Epithelial cell of prostate (primary cell): ENCODE measurements at regions not wholly inside any gene's neighbourhood (a gene's known extent, or its start where the extent isn't known, plus 50 kb on each side); places are given as distances from the start of the nearest gene placed in this dataset.
A peak's percentile ranks its signal among the peaks of the same experiment; 100 is the strongest.
"Not testable (repeated sequence)": the region's sequence is repeated elsewhere in the genome, so short reads cannot be mapped to it uniquely, and the experiment has no call there.

ENCODE experiments used
- DNase-seq: peaks from one replicate; pipeline ENCODE4 v3.0.0-alpha.2; 2011; ENCODE audit warnings: low read depth, low spot score
- H3K27ac ChIP-seq: fragments of 450-650 bp; 2 replicates; pipeline ENCODE4 v1.5.1; 2017; ENCODE audit warnings: mild to moderate bottlenecking

DNA sequence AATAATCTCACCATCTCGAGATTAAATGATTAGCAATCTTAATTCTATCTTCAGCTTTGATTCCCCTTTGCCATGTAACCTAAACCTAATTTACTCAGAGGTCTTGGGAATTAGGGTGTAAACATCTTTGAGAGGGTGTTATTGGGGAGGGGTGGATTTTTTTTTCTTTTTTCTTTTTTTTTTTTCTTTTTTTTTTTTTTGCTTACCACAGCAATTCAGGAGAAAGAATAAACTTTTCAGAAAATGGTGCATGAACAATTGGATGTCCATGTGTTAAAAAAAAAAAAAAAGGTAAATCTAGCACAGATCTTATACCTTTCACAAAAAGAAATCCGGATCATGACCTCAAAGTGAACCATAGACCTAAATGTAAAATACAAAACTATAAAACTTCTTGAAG lies 160.8 kb upstream of the FANCL start:
- DNase-seq = no peak
- no peak overlapping the region for H3K27ac ChIP-seq

DNA sequence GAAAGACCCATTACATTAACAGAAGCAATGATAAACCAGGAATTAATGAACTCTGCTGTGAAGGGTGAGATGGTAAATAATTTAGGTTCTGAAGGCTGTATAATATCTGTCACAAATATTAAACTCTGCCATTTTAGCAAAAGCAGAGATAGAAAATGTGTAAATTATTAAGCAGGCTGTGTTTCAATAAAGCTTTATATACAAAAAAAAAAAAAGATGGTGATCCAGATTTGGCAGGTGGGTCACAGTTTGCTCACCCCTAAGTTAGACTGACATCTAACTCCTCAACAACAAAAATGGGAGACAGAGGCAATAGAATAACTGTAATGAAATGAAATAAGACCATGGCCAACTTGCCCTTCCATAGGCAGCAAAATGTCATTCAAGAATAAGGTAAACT lies 157.3 kb upstream of the FANCL start:
- no peak for DNase-seq
- H3K27ac ChIP-seq = no peak overlapping the region

DNA sequence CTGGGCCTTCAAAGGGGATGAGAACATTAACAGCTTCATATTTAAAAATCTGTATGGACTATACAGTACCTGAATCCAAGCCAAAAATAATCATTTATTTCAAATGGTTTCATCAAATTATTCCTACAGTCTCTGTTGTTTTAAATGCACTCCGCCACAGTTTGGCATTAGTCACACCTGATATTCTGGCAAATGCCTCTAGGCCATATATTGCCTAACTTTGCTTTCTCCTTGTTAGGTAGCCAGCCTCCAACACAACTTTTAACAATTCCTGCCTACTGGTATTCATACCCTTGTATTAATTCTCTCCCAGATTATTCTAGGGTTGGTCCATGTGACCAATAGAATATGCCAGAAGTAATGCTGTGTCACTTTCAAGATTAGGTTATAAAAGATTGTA lies 146.6 kb upstream of the FANCL start:
- no peak overlapping the region for H3K27ac ChIP-seq
- DNase-seq = peak; percentile 10

DNA sequence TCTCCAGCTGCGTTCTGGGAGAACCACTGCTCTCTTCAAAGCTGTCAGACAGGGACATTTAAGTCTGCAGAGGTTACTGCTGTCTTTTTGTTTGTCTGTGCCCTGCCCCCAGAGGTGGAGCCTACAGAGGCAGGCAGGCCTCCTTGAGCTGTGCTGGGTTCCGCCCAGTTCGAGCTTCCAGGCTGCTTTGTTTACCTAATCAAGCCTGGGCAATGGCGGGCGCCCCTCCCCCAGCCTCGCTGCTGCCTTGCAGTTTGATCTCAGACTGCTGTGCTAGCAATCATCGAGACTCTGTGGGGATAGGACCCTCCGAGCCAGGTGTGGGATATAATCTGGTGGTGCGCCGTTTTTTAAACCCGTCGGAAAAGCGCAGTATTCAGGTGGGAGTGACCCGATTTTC lies 145.8 kb upstream of the FANCL start:
- not testable (repeated sequence) for DNase-seq, H3K27ac ChIP-seq

DNA sequence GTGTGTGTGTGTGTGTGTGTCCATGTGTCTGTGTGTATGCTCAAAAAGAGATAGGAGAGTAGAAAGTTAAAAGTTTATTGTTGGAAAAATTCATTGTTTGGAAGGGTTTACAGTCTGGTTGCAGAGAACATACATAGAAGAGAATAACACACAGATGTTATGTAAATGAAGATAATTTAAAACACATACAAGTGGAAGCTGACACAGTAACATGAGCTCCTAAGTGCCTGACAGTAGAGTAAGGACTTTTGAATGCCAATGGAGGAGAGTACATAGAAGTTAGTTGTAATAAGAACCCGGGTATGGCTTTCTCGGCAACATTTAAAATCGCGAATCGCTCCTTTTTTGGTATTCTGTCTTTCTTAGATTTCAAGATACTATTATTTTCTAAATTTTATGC lies 137.0 kb upstream of the FANCL start:
- DNase-seq = no peak
- no peak overlapping the region for H3K27ac ChIP-seq

DNA sequence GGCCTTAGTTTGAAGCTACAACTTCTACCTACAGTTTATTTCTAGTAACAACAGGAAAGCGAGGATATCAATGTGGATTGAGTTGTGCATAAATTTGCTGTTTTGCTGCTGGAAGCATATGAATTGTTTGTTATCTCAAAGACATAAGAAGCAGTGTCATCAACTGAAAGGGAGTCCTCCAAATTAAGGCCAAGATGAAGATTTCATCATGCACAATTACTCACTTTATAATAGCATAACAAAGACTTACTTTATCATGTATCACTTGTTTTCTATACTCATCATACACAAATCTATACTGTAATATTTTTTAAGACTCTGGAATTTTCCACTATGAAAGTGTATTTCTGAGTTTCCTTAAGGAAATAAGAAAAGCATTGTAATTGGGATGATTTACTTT lies 136.1 kb upstream of the FANCL start:
- H3K27ac ChIP-seq = no peak overlapping the region
- no peak for DNase-seq

DNA sequence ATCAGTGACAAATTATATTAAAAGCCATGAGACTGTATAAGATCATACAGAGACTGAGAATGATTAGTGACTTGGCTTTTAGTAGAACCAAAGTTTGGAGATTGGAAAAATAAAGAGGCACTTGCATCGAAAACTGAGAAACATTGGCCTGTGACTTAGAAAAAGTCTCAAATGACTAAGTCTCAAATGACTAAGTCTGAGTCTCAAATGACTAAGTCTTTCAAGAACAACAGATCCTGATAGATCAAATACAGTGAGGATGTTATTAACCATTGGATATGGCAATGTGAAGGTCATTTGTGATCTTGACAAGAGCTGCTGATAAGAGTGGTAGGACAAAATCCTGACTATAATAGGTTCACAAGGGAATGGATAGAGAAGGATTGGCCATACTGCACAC lies 135.5 kb upstream of the FANCL start:
- no peak overlapping the region for H3K27ac ChIP-seq
- no peak for DNase-seq

DNA sequence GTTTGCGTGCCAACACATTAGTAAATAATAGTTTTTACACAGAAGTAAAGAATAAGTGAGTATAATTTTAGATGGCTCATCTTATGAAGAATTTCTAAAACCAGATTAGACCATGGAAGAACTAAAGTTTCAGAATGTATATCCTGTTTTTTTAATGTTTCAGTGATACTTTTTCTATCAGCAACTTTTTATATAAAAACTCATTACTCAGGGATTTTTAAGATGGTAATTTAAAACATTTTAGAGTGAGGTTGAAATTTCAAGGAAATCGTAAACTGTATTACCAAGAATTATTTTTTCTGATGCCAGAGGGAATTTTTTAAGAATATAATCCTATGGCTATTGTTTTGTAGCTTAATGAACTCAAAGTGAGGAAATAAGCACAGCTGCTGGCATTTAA lies 128.5 kb upstream of the FANCL start:
- no peak for DNase-seq
- no peak overlapping the region for H3K27ac ChIP-seq

DNA sequence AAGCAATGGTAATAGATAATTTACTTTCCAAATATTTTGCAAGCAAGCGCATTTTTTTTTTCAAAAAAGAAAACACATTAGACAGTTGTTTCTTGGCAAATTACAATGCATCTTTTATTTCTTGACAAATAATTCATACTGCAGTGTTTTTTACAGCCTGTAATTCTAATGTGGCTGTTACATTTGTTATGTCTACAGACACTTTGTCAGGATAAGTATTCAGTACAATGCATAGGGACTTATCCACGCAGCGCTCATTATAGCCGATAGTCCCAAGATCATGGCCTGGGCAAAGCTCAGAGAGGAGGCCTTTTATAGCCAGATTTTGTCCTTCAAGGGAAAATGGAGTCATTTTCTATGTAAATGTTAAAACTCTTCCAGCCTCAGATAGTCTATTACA lies 123.0 kb upstream of the FANCL start:
- H3K27ac ChIP-seq = no peak overlapping the region
- no peak for DNase-seq

DNA sequence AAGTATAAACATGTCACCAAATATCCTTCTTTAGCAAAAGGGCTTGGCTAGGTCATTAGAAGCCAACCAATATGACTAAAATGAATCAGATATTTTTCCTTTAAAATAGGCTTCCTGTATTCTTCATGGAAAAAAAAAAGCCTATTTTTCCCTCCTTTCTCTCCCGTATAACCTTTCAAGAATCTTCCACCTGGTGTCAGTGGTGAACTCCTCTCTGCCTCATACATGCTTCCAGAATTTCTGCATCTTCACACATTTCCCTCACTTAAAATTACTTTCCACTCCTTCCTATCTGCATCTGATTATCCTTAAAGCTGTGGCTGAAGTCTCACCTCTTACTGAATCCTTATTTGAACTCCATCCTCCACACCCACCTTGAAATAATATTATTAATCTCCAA lies 116.9 kb upstream of the FANCL start:
- H3K27ac ChIP-seq = no peak overlapping the region

DNA sequence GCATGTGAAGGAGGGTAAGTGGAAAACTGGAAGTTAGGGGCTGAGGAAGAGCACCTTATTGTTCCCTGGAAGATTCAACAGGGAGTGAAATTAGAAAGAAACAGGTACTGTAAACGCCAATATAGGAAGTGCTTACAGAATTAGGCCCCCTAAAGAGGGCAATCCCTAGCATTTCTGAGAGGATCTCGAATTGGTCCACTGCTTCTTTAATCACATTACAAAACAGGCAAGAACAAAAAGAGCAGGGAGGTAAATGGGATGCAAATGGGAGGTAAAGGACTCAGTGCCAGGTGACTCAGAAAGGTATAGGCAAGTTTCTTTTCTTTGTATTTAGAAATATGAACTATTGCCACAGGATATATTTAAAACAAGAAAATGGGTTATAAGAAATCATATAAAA lies 116.4 kb upstream of the FANCL start:
- no peak for DNase-seq
- H3K27ac ChIP-seq = no peak overlapping the region

More for the DNA sequence above, 116.9 kb upstream of the FANCL start:
- DNase-seq = no peak

DNA sequence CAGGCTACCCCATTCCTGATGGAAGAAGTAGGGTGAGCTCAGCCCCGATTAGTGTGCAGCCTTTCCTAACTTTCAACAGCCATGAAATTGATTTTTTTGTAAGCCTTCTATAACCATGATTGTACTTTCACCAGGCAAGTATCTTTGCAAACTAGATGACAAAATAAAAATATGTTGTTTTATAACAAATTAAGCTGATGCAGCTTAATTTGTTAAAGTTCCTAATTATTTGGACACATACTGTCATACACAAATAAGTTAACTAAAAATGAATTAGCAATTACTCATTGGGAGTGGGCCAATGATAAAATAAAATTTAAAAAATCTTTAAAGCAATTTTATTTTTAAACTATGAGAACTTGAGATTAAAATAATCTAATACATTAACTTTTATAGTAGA lies 113.1 kb upstream of the FANCL start:
- no peak overlapping the region for H3K27ac ChIP-seq
- DNase-seq = no peak

DNA sequence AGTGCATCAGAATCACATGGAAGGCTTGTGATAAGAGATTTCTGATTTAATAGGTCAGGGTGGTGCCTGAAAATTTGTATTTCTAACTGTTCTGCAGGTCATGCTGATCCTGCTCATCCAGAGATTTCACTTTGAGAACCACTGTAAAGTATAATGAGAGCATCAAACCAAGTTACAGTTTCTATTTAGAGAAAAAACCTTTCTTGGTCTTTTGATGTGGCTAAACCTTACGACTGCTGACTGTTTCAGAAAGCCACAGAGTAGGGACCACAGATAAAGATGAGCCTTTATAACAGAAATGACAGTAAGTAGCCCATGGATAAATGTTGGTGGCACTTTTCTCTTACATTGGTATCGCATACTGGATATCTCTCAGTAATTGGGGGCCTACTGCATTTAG lies 109.4 kb upstream of the FANCL start:
- no peak for DNase-seq
- no peak overlapping the region for H3K27ac ChIP-seq

DNA sequence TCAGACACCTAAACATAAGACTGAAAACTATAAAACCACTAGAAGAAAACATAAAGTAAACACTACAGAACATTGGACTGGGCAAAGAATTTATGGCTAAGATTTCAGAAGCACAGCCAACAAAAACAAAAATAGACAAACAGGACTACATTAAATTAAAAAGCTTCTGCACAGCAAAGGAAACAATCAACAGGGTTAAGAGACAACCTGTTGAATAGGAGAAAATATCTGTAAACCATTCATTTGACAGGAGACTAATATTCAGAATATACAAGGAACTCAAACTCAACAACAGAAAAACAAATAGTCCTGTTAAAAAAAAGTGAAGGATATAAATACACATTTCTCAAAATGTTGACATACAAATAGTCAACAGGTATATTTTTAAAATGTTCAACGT lies 106.7 kb upstream of the FANCL start:
- H3K27ac ChIP-seq = no peak overlapping the region
- DNase-seq = no peak

DNA sequence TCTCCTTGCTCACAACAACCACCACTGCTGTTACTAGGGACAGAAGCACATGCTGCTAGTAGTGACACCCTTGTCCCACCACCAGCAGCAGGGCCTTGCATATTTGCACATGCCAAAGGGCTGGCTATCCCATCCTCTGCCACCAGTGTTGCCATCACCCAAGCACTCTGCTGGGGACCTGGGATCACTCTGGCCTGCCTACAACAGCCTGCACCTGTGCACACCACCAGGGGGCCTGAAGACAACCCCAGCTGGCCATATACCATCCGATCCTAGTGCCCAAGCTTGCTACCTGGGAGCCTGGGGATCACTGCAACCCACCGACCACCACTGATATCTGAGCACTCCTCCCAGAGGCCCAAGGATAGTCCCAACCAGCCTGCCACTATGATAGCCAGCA lies 99.9 kb upstream of the FANCL start:
- no peak for DNase-seq
- no peak overlapping the region for H3K27ac ChIP-seq

DNA sequence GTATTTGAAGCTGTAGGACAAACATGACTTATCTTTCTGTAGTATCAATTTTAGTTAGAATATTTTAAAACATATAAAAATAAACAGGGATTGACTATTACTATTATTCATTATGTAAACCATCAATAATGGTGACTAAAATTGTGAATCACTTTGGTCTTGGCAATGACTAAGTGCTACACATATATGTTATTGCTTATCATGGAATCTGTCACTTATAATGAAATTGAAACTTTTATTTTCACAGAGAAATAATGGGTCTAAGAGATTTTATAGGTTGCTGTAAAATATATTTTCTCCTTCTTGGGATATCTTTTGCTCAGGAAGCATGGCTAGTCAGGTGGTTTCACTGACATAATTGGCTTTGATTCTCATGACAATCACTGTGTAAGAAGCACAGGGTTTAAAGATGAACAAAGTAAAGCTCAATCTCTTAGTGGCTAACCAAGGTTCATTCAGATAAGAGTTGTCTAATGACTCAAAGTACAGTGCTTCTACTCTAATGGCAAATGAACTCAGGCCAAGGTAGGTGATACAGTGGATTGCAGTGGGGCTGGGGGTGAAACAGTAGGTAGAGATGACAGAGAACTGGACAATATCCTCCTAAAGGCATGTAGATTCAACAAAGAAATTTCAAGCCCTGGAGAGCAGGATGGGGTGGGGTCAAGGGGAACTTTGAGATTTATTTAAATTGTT lies 98.6 kb upstream of the FANCL start:
- DNase-seq = no peak
- no peak overlapping the region for H3K27ac ChIP-seq

DNA sequence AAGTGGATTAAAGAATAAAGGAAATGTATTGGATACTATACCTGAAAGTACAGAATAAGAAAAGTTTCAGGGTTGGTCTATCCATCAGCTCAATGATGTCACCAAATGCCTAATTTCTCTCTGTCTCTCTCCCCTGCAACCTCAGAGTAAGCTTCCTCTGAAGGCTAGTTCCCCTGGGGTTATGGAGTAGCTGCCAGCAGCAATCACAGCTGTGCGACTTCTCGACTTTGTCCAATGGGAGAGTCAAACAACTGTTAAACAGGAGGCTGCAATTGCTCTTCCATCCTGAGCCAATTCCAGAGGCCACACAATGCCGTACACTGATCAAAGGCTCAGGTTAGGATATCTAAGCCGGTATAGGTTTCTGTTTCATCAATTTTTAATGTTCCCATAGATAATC lies 95.3 kb upstream of the FANCL start:
- no peak overlapping the region for H3K27ac ChIP-seq
- no peak for DNase-seq

DNA sequence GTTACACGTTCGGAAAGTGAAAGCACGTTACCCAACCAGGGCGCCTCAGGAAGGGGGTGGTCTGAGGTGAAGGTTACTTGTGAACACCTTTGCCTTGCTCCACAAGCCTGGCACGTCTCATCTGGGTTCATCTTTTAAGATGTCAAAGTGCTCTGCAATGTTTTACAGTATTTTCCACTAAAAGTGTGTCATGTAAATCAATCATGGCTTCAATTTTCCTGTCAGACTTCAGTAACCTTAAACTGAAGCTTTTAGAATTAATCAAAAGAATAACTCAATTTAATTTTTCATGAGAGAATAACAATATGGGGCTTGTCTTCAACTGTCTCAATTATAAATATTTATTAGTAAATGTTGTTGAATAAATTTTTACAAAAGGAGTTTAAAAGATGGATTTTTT lies 93.3 kb upstream of the FANCL start:
- H3K27ac ChIP-seq = no peak overlapping the region
- no peak for DNase-seq

DNA sequence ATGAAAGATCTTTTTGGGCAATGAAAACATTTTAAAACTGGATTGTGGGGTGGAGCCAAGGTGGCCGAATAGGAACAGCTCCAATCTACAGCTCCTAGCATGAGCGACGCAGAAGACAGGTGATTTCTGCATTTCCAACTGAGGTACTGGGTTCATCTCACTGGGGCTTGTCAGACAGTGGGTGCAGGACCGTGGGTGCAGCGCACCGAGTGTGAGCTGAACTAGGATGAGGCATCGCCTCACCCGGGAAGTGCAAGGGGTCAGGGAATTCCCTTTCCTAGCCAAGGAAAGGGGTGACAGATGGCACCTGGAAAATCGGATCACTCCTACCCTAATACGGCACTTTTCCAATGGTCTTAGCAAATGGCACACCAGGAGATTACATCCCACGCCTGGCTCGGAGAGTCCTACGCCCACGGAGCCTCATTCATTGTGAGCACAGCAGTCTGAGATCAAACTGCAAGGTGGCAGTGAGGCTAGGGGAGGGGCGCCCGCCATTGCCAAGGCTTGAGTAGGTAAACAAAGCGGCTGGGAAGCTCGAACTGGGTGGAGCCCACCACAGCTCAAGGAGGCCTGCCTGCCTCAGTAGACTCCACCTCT lies 84.3 kb upstream of the FANCL start:
- not testable (repeated sequence) for H3K27ac ChIP-seq, DNase-seq

DNA sequence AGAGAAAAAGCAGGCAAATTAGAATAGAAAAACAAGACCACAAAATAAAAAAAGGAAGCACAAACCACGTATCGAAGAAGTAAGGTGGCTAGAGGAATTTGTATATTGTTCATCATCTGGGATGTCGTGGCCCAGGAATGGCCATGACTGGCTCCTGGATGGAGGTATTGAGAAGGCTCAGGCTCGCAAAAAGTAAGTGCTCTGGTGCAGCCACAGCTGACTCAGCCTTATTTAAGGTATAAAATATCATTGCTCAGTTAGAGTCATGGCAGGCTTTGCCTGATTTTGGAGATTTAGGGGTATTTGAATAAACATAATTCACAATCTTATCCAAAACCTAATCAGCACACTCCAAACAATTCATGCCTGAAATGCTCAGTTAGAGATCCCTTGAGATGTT lies 78.4 kb upstream of the FANCL start:
- DNase-seq = no peak
- no peak overlapping the region for H3K27ac ChIP-seq

DNA sequence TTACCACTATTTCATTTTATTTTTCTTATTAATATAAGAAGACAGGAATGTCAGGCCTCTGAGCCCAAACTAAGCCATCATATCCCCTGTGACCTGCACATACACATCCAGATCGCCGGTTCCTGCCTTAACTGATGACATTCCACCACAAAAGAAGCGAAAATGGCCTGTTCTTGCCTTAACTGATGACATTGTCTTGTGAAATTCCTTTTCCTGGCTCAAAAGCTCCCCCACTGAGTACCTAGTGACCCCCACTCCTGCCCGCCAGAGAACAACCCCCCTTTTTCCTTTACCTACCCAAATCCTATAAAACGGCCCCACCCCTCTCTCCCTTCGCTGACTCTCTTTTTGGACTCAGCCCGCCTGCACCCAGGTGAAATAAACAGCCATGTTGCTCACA lies 77.8 kb upstream of the FANCL start:
- DNase-seq, H3K27ac ChIP-seq: not testable (repeated sequence)

DNA sequence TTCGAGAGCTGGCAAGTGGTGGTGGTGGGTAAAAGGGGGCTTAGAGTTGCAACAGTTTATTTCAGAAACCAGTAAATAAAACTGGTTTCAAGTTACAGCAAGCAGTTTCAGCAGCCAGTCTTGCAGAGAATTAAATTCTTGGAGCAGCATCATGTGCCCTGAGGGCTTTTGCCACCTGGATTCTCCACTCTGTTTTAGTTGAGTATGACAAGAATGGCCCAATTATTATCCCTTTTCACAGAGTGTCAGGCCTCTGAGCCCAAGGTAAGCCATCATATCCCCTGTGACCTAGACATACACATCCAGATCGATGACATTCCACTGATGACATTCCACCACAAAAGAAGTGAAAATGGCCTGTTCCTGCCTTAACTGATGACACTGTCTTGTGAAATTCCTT lies 72.8 kb upstream of the FANCL start:
- H3K27ac ChIP-seq = no peak overlapping the region
- DNase-seq = no peak
